GM08714 (cell line): ENCODE measurements at regions not wholly inside any gene's neighbourhood (a gene's known extent, or its start where the extent isn't known, plus 50 kb on each side); places are given as distances from the start of the nearest gene placed in this dataset.

Experiments
- H3K4me3 ChIP-seq: fragments of 200-500 bp; sonication (Bioruptor generic); 2 replicates; pipeline ENCODE4 v1.5.1; 2014; ENCODE audit warnings: mild to moderate bottlenecking, low read length, inconsistent platforms
- ZNF274 ChIP-seq: IDR thresholded peaks from 2 replicates; pipeline ENCODE4 v1.6.1; 2012; ENCODE audit warnings: mild to moderate bottlenecking, low read depth, low read length

- no peak for TF ChIP-seq ZNF274
- H3K4me3 ChIP-seq: peak overlapping the region; percentile 45; the same call in 1 of the 2 replicates
Observed at GRCh38 chr13:26996965-26997752, 174.5 kb downstream of the USP12 start.

DNA sequence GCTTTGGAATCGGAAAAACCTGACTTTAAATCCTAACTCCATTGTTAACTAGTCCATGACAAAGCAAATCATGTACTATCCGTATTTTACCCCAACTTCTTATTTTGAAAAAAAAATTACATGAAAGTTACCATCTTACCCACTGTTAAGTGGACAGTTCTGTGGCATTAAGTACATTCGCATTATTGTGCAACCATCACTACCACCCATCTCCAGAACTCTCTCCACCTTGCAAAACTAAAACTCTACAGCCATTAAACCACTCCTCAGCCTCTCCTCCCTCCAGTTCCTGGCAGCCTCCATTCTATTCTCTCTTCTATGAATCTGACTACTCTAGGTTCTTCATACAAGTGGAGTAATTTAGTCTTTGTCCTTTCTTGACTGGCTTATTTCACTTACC, 176.5 kb downstream of the USP12 start:
- H3K4me3 ChIP-seq: no peak overlapping the region
- TF ChIP-seq ZNF274: no peak

GRCh38 chr13:26993780-26994179, 177.8 kb downstream of the USP12 start:
- no peak overlapping the region for H3K4me3 ChIP-seq
- no peak for TF ChIP-seq ZNF274

DNA sequence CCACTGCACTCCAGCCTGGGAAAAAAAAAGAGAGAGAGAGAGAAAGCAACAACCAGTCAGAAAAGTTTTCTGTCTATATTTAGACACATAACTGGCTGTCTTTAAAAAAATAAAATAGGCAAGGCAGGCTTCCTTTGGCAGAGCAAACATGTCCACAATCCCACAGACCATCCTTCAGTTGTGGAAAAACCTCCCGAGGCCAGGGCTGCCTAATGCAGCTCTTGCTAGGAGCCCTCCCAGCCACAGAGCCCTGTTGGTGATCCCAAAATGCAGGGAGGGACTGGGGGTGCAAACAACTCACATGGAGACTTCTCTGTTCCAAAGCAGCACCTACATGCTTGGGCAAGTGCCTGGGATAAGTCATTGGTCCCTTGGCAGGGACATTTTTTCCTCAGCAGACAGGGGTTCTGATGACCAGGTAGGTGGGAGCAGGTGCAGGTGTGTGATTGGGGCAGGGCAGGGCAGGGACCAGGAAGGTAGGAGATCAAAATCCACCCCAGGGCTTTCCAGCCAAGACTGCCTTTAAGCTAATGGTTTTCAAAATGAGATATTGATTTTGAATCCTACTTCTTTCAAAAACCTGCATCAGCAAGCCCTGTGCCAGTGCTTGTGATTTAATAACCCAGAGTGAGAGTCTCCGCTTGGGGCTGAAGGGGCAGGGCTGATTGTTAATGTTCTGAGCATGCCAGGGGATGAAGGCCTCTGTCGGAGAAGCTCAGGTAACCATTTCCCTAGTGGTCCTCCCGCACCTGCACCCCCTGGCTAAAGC, 178.5 kb downstream of the USP12 start:
- TF ChIP-seq ZNF274: no peak
- H3K4me3 ChIP-seq: no peak overlapping the region

GRCh38 chr13:26991508-26992181, 180.0 kb downstream of the USP12 start:
- no peak for TF ChIP-seq ZNF274
- no peak overlapping the region for H3K4me3 ChIP-seq

DNA sequence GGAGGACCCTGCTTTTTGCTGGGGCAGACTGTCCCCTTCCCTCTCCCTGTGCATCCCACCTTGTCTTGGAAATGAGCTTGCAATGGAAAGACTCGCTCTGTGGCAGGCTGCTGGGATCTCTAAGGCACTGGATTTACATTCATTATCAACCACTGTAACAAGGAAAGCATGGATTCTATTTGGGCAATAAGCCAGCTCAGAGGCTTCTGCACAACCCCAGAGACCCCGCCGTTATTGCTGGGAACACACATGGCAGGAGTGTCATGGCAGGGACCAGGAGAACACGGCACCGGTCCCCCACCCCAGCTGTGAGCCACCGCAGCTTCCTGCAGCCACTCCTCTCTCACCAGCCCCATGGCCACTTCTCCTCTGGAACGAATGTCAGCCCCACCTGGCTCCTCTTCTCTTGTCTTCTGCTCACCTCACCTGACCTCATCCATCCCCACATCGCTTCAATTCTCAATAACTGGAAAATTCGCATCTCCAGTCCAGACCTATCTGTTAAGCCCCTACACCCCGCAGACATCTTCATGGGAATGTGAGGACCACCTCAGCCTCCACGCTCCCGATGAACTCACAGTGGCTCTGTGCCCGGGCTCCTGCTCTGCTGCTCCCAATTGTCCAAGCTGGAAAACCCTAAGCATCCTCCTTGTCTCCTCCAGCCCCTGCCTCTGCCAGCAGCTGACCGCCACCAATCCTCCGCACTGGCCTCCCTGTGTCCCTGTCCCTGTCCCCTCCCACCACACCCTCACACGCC, 181.5 kb downstream of the USP12 start:
- TF ChIP-seq ZNF274: no peak
- no peak overlapping the region for H3K4me3 ChIP-seq

DNA sequence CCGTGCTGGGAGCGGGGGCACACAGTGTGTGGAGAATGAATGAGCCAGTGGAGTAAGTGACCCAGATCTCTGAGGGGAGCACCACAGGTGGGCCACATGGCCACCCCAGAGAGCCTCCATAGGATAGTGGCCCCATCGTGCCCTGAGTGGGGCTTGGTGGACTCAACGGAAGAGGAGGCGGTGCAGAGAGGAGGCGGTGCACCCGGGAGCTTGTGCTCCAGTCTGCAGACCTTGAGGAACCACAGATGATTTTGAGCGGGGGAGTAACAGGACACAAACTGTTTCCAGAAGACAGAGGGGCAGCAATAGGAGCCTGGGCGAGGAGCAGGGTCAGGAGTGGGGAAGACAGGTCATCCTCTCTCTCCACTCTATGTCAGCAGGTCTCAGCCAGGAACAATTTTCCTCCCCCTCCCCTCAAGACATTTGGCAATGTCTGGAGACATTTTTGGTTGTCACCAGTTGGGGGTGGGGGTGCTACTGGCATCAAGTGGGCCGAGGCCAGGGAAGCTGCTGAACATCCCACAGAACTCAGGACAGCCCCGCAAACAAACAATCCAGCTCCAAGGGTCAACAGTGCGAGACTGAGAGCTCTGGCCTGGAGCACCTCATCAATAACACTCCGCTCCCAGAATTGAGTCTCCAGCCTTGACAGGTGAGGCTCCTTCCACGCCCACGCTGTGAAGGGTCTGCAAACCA, 182.2 kb downstream of the USP12 start:
- no peak for TF ChIP-seq ZNF274
- no peak overlapping the region for H3K4me3 ChIP-seq

- no peak overlapping the region for H3K4me3 ChIP-seq
- TF ChIP-seq ZNF274: no peak
Observed at GRCh38 chr13:26988059-26988769, 183.4 kb downstream of the USP12 start.

- H3K4me3 ChIP-seq: no peak overlapping the region
- no peak for TF ChIP-seq ZNF274
Observed at GRCh38 chr13:26987486-26988013, 184.1 kb downstream of the USP12 start.

- TF ChIP-seq ZNF274: no peak
- no peak overlapping the region for H3K4me3 ChIP-seq
Observed at GRCh38 chr13:26985285-26985878, 186.2 kb downstream of the USP12 start.

- no peak overlapping the region for H3K4me3 ChIP-seq
- no peak for TF ChIP-seq ZNF274
Observed at GRCh38 chr13:26984337-26984736, 187.3 kb downstream of the USP12 start.
